Stimulated activated CD4-positive, alpha-beta T cell treated with anti-CD3 and anti-CD28 coated beads, Interleukin-15, amount 100 ng/mL, for 24 hours (primary cell): ENCODE measurements at regions not wholly inside any gene's neighbourhood (a gene's known extent, or its start where the extent isn't known, plus 50 kb on each side); places are given as distances from the start of the nearest gene placed in this dataset.
A peak's percentile ranks its signal among the peaks of the same experiment; 100 is the strongest.

Experiments used
- DNase-seq: peaks from one replicate; pipeline ENCODE4 v3.0.0-alpha.2; 2020

GRCh38 chrX:39518476-39519029, 579.2 kb downstream of the BCOR start:
- no peak for DNase-seq

GRCh38 chrX:39519030-39519488, 578.7 kb downstream of the BCOR start:
- DNase-seq = no peak

DNA sequence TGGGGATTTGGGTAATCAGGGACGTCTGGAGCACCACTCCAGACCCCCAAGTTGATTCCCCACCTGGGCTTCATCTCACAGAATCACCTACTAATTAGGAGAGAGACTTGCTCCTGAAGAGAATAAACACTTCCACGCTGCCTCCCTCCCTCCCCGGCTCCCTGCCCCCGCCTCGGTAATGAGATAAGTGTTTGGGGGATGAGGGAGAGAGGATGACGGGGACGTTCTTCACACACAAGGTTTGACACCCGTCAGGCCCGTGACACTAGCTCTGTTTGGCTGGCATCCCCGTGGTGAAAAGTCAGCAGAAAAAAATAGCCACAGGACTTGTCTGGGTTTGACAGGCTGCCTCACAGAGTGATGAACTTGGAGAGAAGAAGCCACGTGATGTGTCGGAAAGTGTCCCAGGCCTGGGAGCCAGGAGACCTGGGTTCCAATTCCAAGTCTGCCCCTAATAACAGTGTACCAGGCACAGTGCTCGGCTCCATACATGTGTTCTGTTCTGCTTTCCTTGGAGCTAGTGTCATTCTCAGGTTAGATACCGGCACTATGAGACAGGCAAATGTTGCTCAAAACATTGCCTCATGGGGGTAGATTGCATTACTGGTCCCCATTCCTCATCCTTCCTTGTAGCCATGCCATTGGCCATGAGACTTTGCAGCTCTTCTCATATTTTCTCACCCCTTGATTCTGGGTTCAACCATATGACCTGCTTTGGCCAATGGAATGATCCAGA, 578.0 kb downstream of the BCOR start:
- DNase-seq = no peak

- no peak for DNase-seq
Measured at GRCh38 chrX:39525758-39526157, 572.0 kb downstream of the BCOR start.

GRCh38 chrX:39527025-39527424, 570.7 kb downstream of the BCOR start:
- DNase-seq = no peak

DNA sequence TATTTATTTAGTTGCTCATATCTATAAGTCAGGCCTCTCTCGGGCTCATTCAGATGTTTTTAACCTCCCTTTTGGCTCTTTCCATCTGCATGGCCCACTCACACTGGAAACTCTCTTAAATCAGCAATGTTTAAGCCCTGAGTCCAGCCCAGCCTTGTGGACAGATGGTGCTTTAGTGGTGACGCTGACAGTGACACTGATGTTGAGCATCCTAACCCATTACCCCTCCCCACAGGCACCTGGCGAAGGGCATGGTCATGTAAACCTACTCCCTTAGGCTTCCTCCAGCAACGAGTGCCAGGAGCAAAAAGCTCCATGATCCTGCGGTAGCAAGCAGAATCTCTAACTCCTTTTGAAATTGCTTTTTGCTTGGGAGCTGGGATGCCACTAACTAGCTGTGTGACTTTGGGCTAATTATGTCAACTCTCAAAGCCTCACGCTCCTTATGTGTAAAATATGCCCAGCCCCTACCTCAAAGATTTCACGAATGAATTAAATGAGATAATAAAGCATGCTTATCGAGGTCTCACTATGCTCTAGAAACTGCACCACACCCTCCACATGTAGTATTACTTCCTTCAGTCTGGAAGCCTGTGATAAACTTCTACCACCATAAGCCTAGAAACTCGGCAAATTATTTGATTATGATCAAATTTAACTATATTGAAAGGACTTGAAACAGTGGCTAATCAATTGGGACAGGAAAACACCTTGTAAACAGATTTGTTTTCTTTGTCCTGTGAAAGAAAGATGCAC, 569.4 kb downstream of the BCOR start:
- DNase-seq = no peak

DNA sequence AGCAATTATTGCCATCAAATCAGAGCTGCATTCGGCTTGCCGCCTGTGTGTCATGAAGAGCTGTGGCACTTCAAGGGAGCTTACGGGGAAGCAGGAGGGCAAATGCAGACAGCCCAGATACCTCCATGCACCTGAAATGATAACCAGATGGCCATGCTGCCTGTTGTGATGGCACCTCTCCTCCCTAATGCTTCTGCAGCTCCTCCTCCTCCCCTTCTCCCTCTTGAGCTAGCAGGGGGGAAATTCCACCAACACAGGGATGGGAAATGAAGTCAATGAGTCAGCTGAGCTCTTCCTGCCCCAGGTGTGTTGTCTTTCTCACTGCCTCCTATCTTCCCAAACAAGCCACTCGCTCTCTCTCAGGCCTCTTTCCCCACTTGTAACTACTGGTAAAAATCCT, 565.0 kb downstream of the BCOR start:
- no peak for DNase-seq

GRCh38 chrX:39534949-39535348, 562.8 kb downstream of the BCOR start:
- DNase-seq = no peak

DNA sequence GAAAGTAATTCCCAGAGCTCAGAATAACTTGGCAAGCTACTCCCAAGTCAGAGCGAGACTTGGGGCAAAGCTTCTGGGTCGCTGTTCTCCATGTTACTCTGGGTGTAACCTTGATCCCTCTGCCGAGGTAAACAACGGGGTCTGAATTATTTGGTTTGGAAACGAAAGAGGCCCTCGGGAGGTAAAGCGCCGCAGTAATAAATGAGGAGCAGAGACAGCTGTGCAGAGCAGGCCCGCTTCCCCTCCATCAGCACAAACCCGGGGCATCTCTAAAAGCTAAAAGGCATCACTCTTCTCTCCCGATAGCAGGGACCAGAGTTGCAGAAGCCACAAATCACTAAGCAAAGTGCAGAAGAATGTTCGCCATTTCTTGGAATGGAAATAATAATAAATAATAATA, 561.5 kb downstream of the BCOR start:
- no peak for DNase-seq

- DNase-seq = no peak
Measured at GRCh38 chrX:39541881-39542280, 555.9 kb downstream of the BCOR start.

DNA sequence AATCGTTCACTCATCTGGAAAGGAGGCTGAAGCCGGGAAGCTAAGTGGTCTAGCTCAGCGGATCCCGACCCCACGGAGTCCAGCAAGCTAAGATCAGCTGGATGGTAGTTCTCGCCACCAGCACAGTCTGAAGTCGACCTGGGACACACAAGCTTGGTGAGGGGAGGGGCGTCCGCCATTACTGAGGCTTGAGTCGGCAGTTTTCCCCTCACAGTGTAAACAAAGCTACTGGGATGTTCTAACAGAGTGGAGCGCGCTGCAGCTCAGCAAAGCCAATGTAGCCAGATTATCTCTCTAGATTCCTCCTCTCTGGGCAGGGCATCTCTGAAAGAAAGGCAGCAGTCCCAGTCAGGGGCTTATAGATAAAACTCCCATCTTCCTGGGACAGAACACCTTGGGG, 555.4 kb downstream of the BCOR start:
- DNase-seq = no peak

DNA sequence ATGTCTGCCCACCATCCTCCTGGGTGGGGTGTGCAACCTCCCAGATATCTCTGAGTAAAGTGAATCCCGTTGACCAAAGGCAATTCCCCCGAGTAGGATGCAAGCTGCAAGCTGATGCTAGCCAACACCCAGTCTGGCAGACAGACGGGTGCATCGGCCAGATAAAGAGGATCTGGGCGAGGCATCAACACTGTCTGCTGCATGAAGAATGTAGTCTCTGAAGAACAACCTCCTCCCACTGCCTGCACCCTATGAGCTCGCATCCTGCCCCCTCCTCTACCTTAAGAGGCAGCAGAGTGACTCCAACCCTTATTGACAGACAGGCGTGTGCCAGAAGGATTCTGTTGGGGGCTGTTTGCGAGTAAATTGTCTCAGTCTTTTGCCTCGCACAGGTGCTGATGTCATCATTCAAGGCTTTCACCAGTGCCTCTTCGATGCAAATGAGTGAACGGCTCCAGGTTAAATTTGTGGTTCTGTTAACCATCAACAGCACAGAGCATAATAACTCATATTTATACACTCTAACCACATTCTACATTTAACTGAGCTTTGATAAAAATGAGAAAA, 546.9 kb downstream of the BCOR start:
- peak; percentile 3 for DNase-seq

- DNase-seq = no peak
Measured at GRCh38 chrX:39551762-39552161, 546.0 kb downstream of the BCOR start.

DNA sequence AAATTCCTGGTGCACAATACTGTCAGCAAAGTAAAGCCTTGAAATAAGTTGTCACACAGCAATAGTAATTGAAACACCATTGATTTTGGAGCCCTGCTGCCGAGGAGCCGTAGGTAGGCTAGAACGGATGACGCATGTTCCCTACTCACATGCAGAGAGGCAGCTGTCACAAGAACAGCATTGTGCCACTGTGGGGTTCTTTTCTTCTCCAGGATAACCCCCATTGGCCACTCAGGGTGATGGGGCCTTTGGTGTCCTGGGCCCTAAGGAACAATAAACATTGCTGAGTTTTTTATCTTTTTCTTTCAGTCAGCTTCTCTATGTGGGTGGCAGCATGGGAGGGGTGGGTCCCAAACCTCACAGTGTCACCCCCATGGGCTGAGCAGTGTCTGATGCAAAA, 542.3 kb downstream of the BCOR start:
- no peak for DNase-seq

DNA sequence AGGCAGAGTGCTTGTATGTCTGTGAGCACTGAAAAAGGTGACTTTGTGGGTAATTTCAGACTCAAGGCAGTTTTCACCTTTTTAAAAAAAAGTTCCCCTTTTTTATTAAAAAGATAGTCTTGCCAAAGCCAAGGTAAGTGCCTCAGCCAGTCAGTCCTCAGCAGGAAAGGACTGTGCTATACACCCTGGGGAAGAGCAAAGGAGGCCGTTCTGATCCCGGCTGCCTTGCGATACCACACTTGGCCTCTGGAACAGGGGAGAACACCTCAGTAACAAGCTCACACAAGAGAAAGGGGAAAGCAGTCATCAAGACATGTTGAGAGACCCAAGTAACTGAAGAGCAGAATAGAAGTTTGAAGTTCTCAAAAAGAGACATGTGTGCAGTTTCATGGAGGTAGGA, 541.7 kb downstream of the BCOR start:
- DNase-seq = no peak

DNA sequence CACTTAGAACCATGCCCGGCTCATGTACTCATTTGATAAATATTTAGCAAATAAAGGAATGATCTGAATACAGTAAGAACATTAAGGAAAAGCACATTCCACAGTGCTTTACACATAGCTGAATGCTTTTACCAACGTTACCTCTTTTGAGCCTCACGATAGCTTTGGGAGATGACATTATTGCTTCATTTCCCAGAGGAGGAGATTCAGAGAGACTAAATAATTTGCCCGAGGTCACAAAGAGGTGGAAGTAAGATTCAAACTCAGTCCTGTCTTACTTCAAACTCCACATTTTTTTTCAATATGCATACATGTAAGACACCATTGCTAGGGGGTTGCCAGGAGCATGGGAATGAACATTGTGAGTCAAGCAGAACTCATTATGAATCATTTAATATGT, 538.5 kb downstream of the BCOR start:
- no peak for DNase-seq

GRCh38 chrX:39560271-39560670, 537.5 kb downstream of the BCOR start:
- no peak for DNase-seq

- DNase-seq = no peak
Measured at GRCh38 chrX:39563178-39563577, 534.6 kb downstream of the BCOR start.

- no peak for DNase-seq
Measured at GRCh38 chrX:39564751-39565150, 533.0 kb downstream of the BCOR start.

GRCh38 chrX:39574178-39574577, 523.6 kb downstream of the BCOR start:
- no peak for DNase-seq

DNA sequence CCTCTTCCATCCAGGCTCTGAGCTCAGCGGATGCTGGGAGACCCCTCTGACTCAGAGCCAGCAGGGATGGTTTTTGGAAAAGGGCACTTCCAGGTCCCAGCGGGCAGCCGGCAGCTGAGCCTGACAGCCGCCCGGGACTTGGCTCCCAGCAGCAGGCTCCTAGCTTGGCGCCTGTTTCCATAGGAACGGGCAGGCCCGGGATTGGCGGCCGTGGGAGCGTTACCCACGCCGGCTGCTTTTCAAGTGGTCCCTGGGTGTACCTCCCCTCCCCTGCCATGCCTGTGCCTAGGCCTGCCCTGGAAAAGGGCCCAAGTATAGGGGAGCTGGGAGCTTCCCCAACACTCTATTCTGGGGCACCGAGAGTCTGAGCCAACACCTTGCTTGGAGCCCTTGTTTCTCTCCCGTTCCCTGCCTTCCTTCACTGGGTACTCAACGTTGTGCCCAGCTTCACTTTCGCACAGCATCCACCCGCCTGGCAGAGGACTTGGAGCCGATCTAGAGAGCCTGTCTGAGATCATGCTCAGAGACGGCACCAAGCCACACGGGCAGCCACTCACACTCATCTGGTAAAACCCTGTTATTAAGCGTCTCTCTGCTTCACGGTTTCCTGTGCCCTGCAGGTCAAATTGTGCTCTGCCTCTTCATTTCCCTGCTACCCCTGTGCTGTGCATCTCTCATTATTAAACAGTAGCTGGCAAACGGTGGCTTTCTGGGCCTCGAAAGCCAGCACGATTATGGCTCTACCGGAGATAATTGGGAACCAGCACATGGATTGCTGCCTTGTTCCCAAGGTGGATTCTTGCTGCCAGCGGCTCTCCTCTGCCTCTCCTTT, 521.5 kb downstream of the BCOR start:
- DNase-seq = no peak

DNA sequence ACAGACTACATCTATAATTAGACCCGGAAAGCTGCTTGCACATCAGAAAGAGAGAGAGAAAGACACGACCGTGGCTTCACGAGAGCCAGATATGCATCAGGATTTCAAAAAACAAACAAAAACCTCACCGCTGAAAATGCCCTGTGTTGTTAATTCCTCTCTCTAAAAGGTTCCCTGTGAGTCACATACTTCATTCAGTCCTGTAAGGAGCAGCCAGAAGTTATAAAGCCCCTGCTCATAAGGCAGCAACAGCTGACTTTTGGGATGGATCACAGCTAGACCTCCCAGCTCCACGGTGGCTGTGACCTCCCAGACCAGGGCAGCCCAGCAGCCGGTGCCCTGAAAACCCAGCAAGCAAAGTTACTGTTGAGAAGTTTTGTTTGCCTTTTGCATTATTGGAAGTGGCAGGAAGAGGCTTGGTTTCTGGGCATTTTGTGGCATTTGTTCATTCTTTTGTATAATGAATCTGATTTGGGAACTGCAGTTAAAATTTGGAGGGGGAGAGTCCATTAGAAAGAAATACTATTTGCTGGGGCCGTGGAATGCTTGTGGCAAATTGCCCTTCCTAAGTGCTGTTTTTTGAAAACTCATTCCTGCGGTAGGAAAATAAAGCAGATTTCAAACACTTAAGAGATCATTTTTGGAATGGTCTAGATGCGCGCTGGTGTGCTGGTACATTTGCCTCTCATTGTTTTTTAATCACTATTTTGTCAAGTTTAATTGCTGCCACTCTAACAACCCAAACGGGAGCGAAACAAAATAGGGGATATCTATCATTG, 520.4 kb downstream of the BCOR start:
- no peak for DNase-seq
